Muscle of leg (tissue), 3 donors: ENCODE measurements at regions not wholly inside any gene's neighbourhood (a gene's known extent, or its start where the extent isn't known, plus 50 kb on each side); places are given as distances from the start of the nearest gene placed in this dataset.

ENCODE experiments used
- DNase-seq: peaks from one replicate; pipeline ENCODE4 v3.0.0; 2013
- H3K27ac ChIP-seq: one replicate; pipeline ENCODE4 v1.5.1; 2013; ENCODE audit warnings: mild to moderate bottlenecking, low read length, control low read depth
- H3K27me3 ChIP-seq: one replicate; pipeline ENCODE4 v1.6.1; 2013; ENCODE audit warnings: low read length; ENCODE audit not compliant: control insufficient read depth, insufficient read depth
- H3K36me3 ChIP-seq: one replicate; pipeline ENCODE4 v1.6.1; 2013; ENCODE audit warnings: low read length; ENCODE audit not compliant: control insufficient read depth, insufficient read depth
- H3K4me1 ChIP-seq: one replicate; pipeline ENCODE4 v1.6.1; 2013; ENCODE audit warnings: low read length; ENCODE audit not compliant: control insufficient read depth, insufficient read depth
- H3K4me3 ChIP-seq: one replicate; pipeline ENCODE4 v1.5.1; 2013; ENCODE audit warnings: low read length, control low read depth
- H3K9me3 ChIP-seq: replicated peaks from 2 replicates; pipeline ENCODE4 v1.6.1; 2013; ENCODE audit warnings: low read depth, low read length; ENCODE audit not compliant: control insufficient read depth
- WGBS: methylation state at CpG from one replicate; pipeline ENCODE4 v1.1.5; 2013; ENCODE audit warnings: missing lambda C conversion rate; ENCODE audit not compliant: insufficient coverage; 5-methylcytosine and 5-hydroxymethylcytosine counted together

- H3K4me1 ChIP-seq: no peaks in the 10 kb centered on the region
- no CpG with 5 or more reads among the region's 2 CpGs for WGBS
- DNase-seq: no peak
- H3K27me3 ChIP-seq: no peaks in the 10 kb centered on the region
- H3K4me3 ChIP-seq: no peak overlapping the region
- H3K36me3 ChIP-seq: no peaks in the 10 kb centered on the region
- no peak overlapping the region for H3K27ac ChIP-seq
- H3K9me3 ChIP-seq: no peaks in the 10 kb centered on the region
These were observed 815.9 kb downstream of the SLITRK6 start for GRCh38 chr13:84983321-84983720.

- Histone ChIP-seq H3K27me3 (no peaks in the 10 kb centered on the region), H3K9me3 (no peaks in the 10 kb centered on the region), H3K4me3 (no peak overlapping the region), H3K36me3 (no peaks in the 10 kb centered on the region), H3K27ac (no peak overlapping the region), H3K4me1 (no peaks in the 10 kb centered on the region)
- WGBS: no CpG with 5 or more reads among the region's 2 CpGs
- DNase-seq: no peak
These were observed 818.6 kb downstream of the SLITRK6 start for GRCh38 chr13:84980571-84980970.

- Histone ChIP-seq H3K4me3 (no peak overlapping the region), H3K4me1 (no peaks in the 10 kb centered on the region), H3K9me3 (no peaks in the 10 kb centered on the region), H3K36me3 (no peaks in the 10 kb centered on the region), H3K27me3 (no peaks in the 10 kb centered on the region), H3K27ac (no peak overlapping the region)
- DNase-seq: no peak
These were observed 820.4 kb downstream of the SLITRK6 start for GRCh38 chr13:84978851-84979250.

GRCh38 chr13:84973661-84974060 lies 825.6 kb downstream of the SLITRK6 start:
- no peak for DNase-seq
- no CpG with 5 or more reads among the region's 1 CpG for WGBS
- Histone ChIP-seq H3K27ac (no peak overlapping the region), H3K9me3 (no peaks in the 10 kb centered on the region), H3K36me3 (no peaks in the 10 kb centered on the region), H3K4me3 (no peak overlapping the region), H3K4me1 (no peaks in the 10 kb centered on the region), H3K27me3 (no peaks in the 10 kb centered on the region)

GRCh38 chr13:84972907-84973306 lies 826.3 kb downstream of the SLITRK6 start:
- no CpG with 5 or more reads among the region's 4 CpGs for WGBS
- Histone ChIP-seq H3K36me3 (no peaks in the 10 kb centered on the region), H3K4me3 (no peak overlapping the region), H3K4me1 (no peaks in the 10 kb centered on the region), H3K27me3 (no peaks in the 10 kb centered on the region), H3K27ac (no peak overlapping the region), H3K9me3 (no peaks in the 10 kb centered on the region)
- no peak for DNase-seq

- no peak for DNase-seq
- no peaks in the 10 kb centered on the region for H3K4me1 ChIP-seq
- H3K36me3 ChIP-seq: no peaks in the 10 kb centered on the region
- WGBS: no CpG with 5 or more reads among the region's 1 CpG
- H3K27ac ChIP-seq: no peak overlapping the region
- no peaks in the 10 kb centered on the region for H3K9me3 ChIP-seq
- H3K4me3 ChIP-seq: no peak overlapping the region
- no peaks in the 10 kb centered on the region for H3K27me3 ChIP-seq
These were observed 836.4 kb downstream of the SLITRK6 start for GRCh38 chr13:84962849-84963248.

- Histone ChIP-seq H3K27me3 (no peaks in the 10 kb centered on the region), H3K36me3 (no peaks in the 10 kb centered on the region), H3K4me3 (no peak overlapping the region), H3K4me1 (no peaks in the 10 kb centered on the region), H3K27ac (no peak overlapping the region), H3K9me3 (no peaks in the 10 kb centered on the region)
- WGBS: 79% methylated on average over 11 of the region's 12 CpGs
- DNase-seq: no peak
These were observed 837.0 kb downstream of the SLITRK6 start for GRCh38 chr13:84962141-84962750.

- 90% methylated on average over 10 of the region's 10 CpGs for whole genome bisulfite sequencing
- Histone ChIP-seq H3K9me3 (no peaks in the 10 kb centered on the region), H3K4me3 (no peak overlapping the region), H3K36me3 (no peaks in the 10 kb centered on the region), H3K27ac (no peak overlapping the region), H3K27me3 (no peaks in the 10 kb centered on the region), H3K4me1 (no peaks in the 10 kb centered on the region)
- DNase-seq: no peak
These were observed 838.2 kb downstream of the SLITRK6 start for GRCh38 chr13:84961023-84961422.

GRCh38 chr13:84959818-84960217 lies 839.4 kb downstream of the SLITRK6 start:
- 100% methylated on average over 1 of the region's 2 CpGs for WGBS
- Histone ChIP-seq H3K27me3 (no peaks in the 10 kb centered on the region), H3K4me1 (no peaks in the 10 kb centered on the region), H3K4me3 (no peak overlapping the region), H3K36me3 (no peaks in the 10 kb centered on the region), H3K9me3 (no peaks in the 10 kb centered on the region), H3K27ac (no peak overlapping the region)
- no peak for DNase-seq

- no peaks in the 10 kb centered on the region for H3K36me3 ChIP-seq
- no peaks in the 10 kb centered on the region for H3K9me3 ChIP-seq
- no peak overlapping the region for H3K27ac ChIP-seq
- no peaks in the 10 kb centered on the region for H3K27me3 ChIP-seq
- WGBS: 80% methylated on average over 1 of the region's 1 CpG
- no peak for DNase-seq
- H3K4me1 ChIP-seq: no peaks in the 10 kb centered on the region
- no peak overlapping the region for H3K4me3 ChIP-seq
These were observed 844.6 kb downstream of the SLITRK6 start for GRCh38 chr13:84954636-84955035.

- DNase-seq: no peak
- Histone ChIP-seq H3K27ac (no peak overlapping the region), H3K9me3 (no peaks in the 10 kb centered on the region), H3K36me3 (no peaks in the 10 kb centered on the region), H3K27me3 (no peaks in the 10 kb centered on the region), H3K4me3 (no peak overlapping the region), H3K4me1 (no peaks in the 10 kb centered on the region)
- WGBS: no CpG with 5 or more reads among the region's 1 CpG
These were observed 848.1 kb downstream of the SLITRK6 start for GRCh38 chr13:84951128-84951527.
